ENCODE measurements at regions not wholly inside any gene's neighbourhood (a gene's known extent, or its start where the extent isn't known, plus 50 kb on each side); places are given as distances from the start of the nearest gene placed in this dataset.

- no peak for ATAC-seq (ENCODE audit: low FRiP score in 2 of 2)
Observed at GRCh38 chrX:12052109-12052508, 86.2 kb upstream of the FRMPD4 start.

GRCh38 chrX:12058087-12058486 is 80.2 kb upstream of the FRMPD4 start:
- ATAC-seq (ENCODE audit: low FRiP score in 2 of 2), result no peak
- TF ChIP-seq, protein P1, sequence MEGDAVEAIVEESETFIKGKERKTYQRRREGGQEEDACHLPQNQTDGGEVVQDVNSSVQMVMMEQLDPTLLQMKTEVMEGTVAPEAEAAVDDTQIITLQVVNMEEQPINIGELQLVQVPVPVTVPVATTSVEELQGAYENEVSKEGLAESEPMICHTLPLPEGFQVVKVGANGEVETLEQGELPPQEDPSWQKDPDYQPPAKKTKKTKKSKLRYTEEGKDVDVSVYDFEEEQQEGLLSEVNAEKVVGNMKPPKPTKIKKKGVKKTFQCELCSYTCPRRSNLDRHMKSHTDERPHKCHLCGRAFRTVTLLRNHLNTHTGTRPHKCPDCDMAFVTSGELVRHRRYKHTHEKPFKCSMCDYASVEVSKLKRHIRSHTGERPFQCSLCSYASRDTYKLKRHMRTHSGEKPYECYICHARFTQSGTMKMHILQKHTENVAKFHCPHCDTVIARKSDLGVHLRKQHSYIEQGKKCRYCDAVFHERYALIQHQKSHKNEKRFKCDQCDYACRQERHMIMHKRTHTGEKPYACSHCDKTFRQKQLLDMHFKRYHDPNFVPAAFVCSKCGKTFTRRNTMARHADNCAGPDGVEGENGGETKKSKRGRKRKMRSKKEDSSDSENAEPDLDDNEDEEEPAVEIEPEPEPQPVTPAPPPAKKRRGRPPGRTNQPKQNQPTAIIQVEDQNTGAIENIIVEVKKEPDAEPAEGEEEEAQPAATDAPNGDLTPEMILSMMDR (IDR thresholded peaks at IDR 0.05), result no peak
- no peak for TF ChIP-seq EP300 (IDR thresholded peaks at IDR 0.05)
- no peak for TF ChIP-seq POLR2A (IDR thresholded peaks at IDR 0.05)
- TF ChIP-seq POLR2AphosphoS5 (IDR thresholded peaks at IDR 0.05), result no peak

More at GRCh38 chrX:12052109-12052508, 86.2 kb upstream of the FRMPD4 start:
- H3K27ac ChIP-seq, result no peak overlapping the region
- 68 to 73% methylated on average over 1 of the region's 1 CpG for WGBS, 2 donors
- H3K9me3 ChIP-seq, result peaks cover 0 to 11% (median 0%) of the 10 kb centered on the region in 4 donors
- H3K4me1 ChIP-seq, result no peaks in the 10 kb centered on the region
- TF ChIP-seq, protein P1 (IDR thresholded peaks at IDR 0.05), result no peak
- TF ChIP-seq EP300 (IDR thresholded peaks at IDR 0.05) (no peak), POLR2A (IDR thresholded peaks at IDR 0.05) (no peak), POLR2AphosphoS5 (IDR thresholded peaks at IDR 0.05) (no peak)
- no peaks in the 10 kb centered on the region for H3K36me3 ChIP-seq
- no peaks in the 10 kb centered on the region for H3K27me3 ChIP-seq
- no peak for DNase-seq
- H3K4me3 ChIP-seq, result no peak overlapping the region

DNA sequence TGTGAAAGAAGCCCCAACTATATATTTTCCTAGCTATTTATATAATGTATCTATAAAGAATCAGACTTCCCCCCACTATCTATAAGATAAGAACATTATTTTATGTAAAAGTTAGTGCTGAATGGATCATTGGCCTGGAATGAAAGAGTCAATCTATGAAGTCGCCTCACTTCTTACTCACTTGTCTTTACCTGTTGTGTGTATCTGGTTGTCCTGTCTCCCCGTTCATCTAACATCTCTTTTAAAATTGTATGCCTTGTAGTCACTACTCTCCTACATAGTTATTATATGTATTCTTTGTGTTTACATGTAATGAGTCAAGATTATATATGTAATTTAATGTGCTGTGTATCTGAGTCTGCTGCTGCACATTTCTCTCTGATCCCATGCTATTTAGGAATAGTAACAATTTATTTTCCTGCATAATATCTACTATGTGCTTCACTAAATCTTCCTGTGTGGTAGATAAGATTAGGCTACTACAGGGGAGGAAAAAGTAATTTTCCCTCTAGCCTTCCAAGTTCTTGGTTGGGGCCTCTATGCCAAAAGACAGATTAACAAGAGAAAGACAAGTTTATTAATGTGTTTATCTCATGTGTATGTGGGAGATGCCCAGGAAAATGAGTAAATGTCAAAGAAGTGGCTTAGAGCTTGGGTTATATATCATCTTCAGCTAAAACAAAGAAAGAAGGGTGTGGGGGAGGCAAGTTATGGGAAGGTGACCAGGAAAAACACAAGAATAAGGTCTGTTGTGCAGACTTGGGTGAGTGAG is 77.6 kb upstream of the FRMPD4 start:
- no peaks in the 10 kb centered on the region for H3K36me3 ChIP-seq
- no peak overlapping the region for H3K27ac ChIP-seq
- no peak overlapping the region for H3K4me3 ChIP-seq
- DNase-seq (no peak), ATAC-seq (ENCODE audit: low FRiP score in 2 of 2) (no peak)
- 87% methylated on average over 2 of the region's 2 CpGs for whole genome bisulfite sequencing, 2 donors
- TF ChIP-seq POLR2AphosphoS5 (IDR thresholded peaks at IDR 0.05), result no peak
- no peak for TF ChIP-seq EP300 (IDR thresholded peaks at IDR 0.05)
- no peak for TF ChIP-seq POLR2A (IDR thresholded peaks at IDR 0.05)
- TF ChIP-seq, protein P1 (IDR thresholded peaks at IDR 0.05), result no peak
- H3K27me3 ChIP-seq, result no peaks in the 10 kb centered on the region
- H3K4me1 ChIP-seq, result no peaks in the 10 kb centered on the region
- H3K9me3 ChIP-seq, result no peaks in the 10 kb centered on the region

More at GRCh38 chrX:12058087-12058486, 80.2 kb upstream of the FRMPD4 start:
- Histone ChIP-seq H3K36me3 (no peaks in the 10 kb centered on the region), H3K9me3 (no peaks in the 10 kb centered on the region), H3K4me1 (no peaks in the 10 kb centered on the region), H3K27me3 (no peaks in the 10 kb centered on the region), H3K27ac (no peak overlapping the region), H3K4me3 (no peak overlapping the region)
- 36 to 54% methylated on average over 4 of the region's 4 CpGs for WGBS, 2 donors
- DNase-seq, result no peak

GRCh38 chrX:12065251-12065650 is 73.0 kb upstream of the FRMPD4 start:
- ATAC-seq (ENCODE audit: low FRiP score in 2 of 2) (no peak), DNase-seq (no peak)
- 0 to 33% methylated on average over 2 to 5 of the region's 5 CpGs for WGBS, 2 donors

More at GRCh38 chrX:12065251-12065650, 73.0 kb upstream of the FRMPD4 start:
- TF ChIP-seq, protein P1 (IDR thresholded peaks at IDR 0.05), result no peak
- TF ChIP-seq EP300 (IDR thresholded peaks at IDR 0.05) (no peak), POLR2AphosphoS5 (IDR thresholded peaks at IDR 0.05) (no peak), POLR2A (IDR thresholded peaks at IDR 0.05) (no peak)
- no peaks in the 10 kb centered on the region for H3K36me3 ChIP-seq
- H3K9me3 ChIP-seq, result no peaks in the 10 kb centered on the region
- H3K27ac ChIP-seq, result no peak overlapping the region
- H3K4me1 ChIP-seq, result no peaks in the 10 kb centered on the region
- H3K27me3 ChIP-seq, result no peaks in the 10 kb centered on the region
- no peak overlapping the region for H3K4me3 ChIP-seq

Measured in upper lobe of left lung (tissue), 6 donors.